H1 (cell line): ENCODE measurements at regions not wholly inside any gene's neighbourhood (a gene's known extent, or its start where the extent isn't known, plus 50 kb on each side); places are given as distances from the start of the nearest gene placed in this dataset.

Experiments used
- CTCF ChIA-PET: fragments of 300-600 bp; sonication (Branson Sonifier 250); formaldehyde crosslinking; loops from one replicate; lab custom pipeline; 2021; ENCODE audit not compliant: partially characterized antibody; lab: Charles Lee
- POLR2A ChIA-PET: fragments of 300-600 bp; sonication (Branson Sonifier 250); formaldehyde crosslinking; loops from one replicate; lab custom pipeline; 2021; ENCODE audit warnings: inconsistent platforms; ENCODE audit not compliant: partially characterized antibody; lab: Charles Lee
- DNase-seq, 2 experiments: peaks; one replicate each; pipeline versions ENCODE4 v3.0.0 to v3.0.0-alpha.2; 2010 to 2022; ENCODE audit warnings: low spot score in 2 of 2, low read depth in 1 of 2, mixed read lengths in 1 of 2
- FAIRE-seq: peaks from 2 replicates; lab custom pipeline; 2011; peaks lifted over from hg19 to GRCh38; lab: Jason Lieb, UNC
- H2AFZ ChIP-seq: 2 replicates; pipeline ENCODE4 v1.8.1; 2012; ENCODE audit warnings: low read length, inconsistent platforms
- H2AK5ac ChIP-seq: 2 replicates; pipeline ENCODE4 v1.6.1; 2013; ENCODE audit warnings: low read depth, low read length
- H2BK120ac ChIP-seq: replicated peaks from 2 replicates; pipeline ENCODE3; 2013; ENCODE audit warnings: low read depth, low read length, inconsistent platforms
- H2BK12ac ChIP-seq: 2 replicates; pipeline ENCODE4 v1.6.1; 2013; ENCODE audit warnings: low read depth, low read length
- H2BK15ac ChIP-seq: 2 replicates; pipeline ENCODE4 v1.6.1; 2013; ENCODE audit warnings: low read length
- H2BK20ac ChIP-seq: 2 replicates; pipeline ENCODE4 v1.6.1; 2013; ENCODE audit warnings: low read length
- H2BK5ac ChIP-seq: 2 replicates; pipeline ENCODE4 v1.6.1; 2013; ENCODE audit warnings: low read depth, low read length
- H3K14ac ChIP-seq: 2 replicates; pipeline ENCODE4 v1.6.1; 2013; ENCODE audit warnings: inconsistent platforms; ENCODE audit not compliant: insufficient read length
- H3K18ac ChIP-seq: 2 replicates; pipeline ENCODE4 v1.6.1; 2013; ENCODE audit warnings: low read length; ENCODE audit errors: extremely low read depth
- H3K23ac ChIP-seq: 2 replicates; pipeline ENCODE4 v1.6.1; 2013; ENCODE audit warnings: inconsistent platforms; ENCODE audit not compliant: insufficient read length
- H3K23me2 ChIP-seq: 2 replicates; pipeline ENCODE4 v1.6.1; 2013; ENCODE audit warnings: low read depth, low read length
- H3K27ac ChIP-seq: 2 replicates; pipeline ENCODE4 v1.6.1; 2011; ENCODE audit warnings: low read depth, low read length, inconsistent platforms
- H3K27me3 ChIP-seq, 4 experiments: replicated peaks in 1 of 4; 1 replicate in 1 of 4; 2 replicates in 3 of 4; pipeline versions ENCODE4 v1.6.1 to v1.8.1; 2011 to 2013; ENCODE audit warnings: low read length in 3 of 4, mild to moderate bottlenecking in 3 of 4, inconsistent platforms in 2 of 4, mixed read lengths in 2 of 4, moderate library complexity in 1 of 4; ENCODE audit not compliant: control insufficient read depth in 3 of 4, insufficient read depth in 3 of 4; ENCODE audit errors: extremely low read depth in 1 of 4
- H3K36me3 ChIP-seq, 4 experiments: 2 replicates each; pipeline versions ENCODE4 v1.6.1 to v1.8.1; 2011 to 2013; ENCODE audit warnings: mild to moderate bottlenecking in 4 of 4, low read length in 3 of 4, moderate library complexity in 2 of 4, control low read depth in 1 of 4, inconsistent platforms in 1 of 4; ENCODE audit not compliant: insufficient read depth in 4 of 4, control insufficient read depth in 2 of 4
- H3K4ac ChIP-seq: replicated peaks from 2 replicates; pipeline ENCODE3; 2013; ENCODE audit warnings: low read length, low read depth, mixed read lengths, inconsistent platforms; ENCODE audit not compliant: insufficient read length
- H3K4me1 ChIP-seq, 4 experiments: replicated peaks in 1 of 4; 1 replicate in 1 of 4; 2 replicates in 3 of 4; pipeline versions ENCODE4 v1.6.1 to v1.8.1; 2011 to 2013; ENCODE audit warnings: low read length in 3 of 4, inconsistent platforms in 2 of 4, mixed read lengths in 1 of 4; ENCODE audit not compliant: insufficient read depth in 4 of 4, control insufficient read depth in 3 of 4
- H3K4me2 ChIP-seq, 2 experiments: 2 replicates each; pipeline versions ENCODE4 v1.6.1 to v1.8.1; 2011 to 2013; ENCODE audit warnings: low read depth in 2 of 2, low read length in 2 of 2, control low read depth in 1 of 2, inconsistent platforms in 1 of 2, mild to moderate bottlenecking in 1 of 2; ENCODE audit not compliant: insufficient read depth in 1 of 2
- H3K4me3 ChIP-seq, 4 experiments: fragments of 200-600, 300-600 bp in 1 of 4; sonication (generic), shearing (Covaris generic), sonication (Bioruptor Twin) in 1 of 4; 2 replicates each; pipeline versions ENCODE4 v1.5.1 to v1.8.1; 2011 to 2016; ENCODE audit warnings: low read length in 4 of 4, low read depth in 3 of 4, control low read depth in 2 of 4, inconsistent platforms in 2 of 4, mild to moderate bottlenecking in 2 of 4, mixed read lengths in 1 of 4, moderate library complexity in 1 of 4; ENCODE audit not compliant: insufficient read depth in 2 of 4; ENCODE audit errors: extremely low read depth in 1 of 4
- H3K56ac ChIP-seq: replicated peaks from 2 replicates; pipeline ENCODE3; 2013; ENCODE audit warnings: low read depth, mild to moderate bottlenecking, mixed read lengths, low read length, inconsistent platforms; ENCODE audit not compliant: insufficient read length
- H3K79me1 ChIP-seq: 2 replicates; pipeline ENCODE4 v1.6.1; 2013; ENCODE audit warnings: low read depth, low read length, control low read depth
- H3K79me2 ChIP-seq, 2 experiments: 2 replicates each; pipeline versions ENCODE4 v1.6.1 to v1.8.1; 2012 to 2013; ENCODE audit warnings: low read length in 2 of 2, mild to moderate bottlenecking in 2 of 2, inconsistent platforms in 1 of 2; ENCODE audit not compliant: insufficient read depth in 2 of 2, control insufficient read depth in 1 of 2
- H3K9ac ChIP-seq, 4 experiments: replicated peaks in 1 of 4; 1 replicate in 1 of 4; 2 replicates in 3 of 4; pipeline versions ENCODE4 v1.6.1 to v1.8.1; 2011 to 2013; ENCODE audit warnings: low read depth in 3 of 4, low read length in 3 of 4, control low read depth in 2 of 4, mild to moderate bottlenecking in 2 of 4, moderate library complexity in 2 of 4, inconsistent platforms in 1 of 4; ENCODE audit errors: extremely low read depth in 1 of 4
- H3K9me3 ChIP-seq, 2 experiments: 2 replicates each; pipeline versions ENCODE4 v1.6.1 to v1.8.1; 2012 to 2013; ENCODE audit warnings: mild to moderate bottlenecking in 2 of 2, moderate library complexity in 2 of 2, control low read depth in 1 of 2, inconsistent platforms in 1 of 2, low read depth in 1 of 2, low read length in 1 of 2, mixed read lengths in 1 of 2; ENCODE audit not compliant: insufficient read depth in 2 of 2
- H4K20me1 ChIP-seq, 2 experiments: replicated peaks in 1 of 2; 2 replicates each; pipeline versions ENCODE3 to v1.8.1; 2011 to 2013; ENCODE audit warnings: inconsistent platforms in 2 of 2, low read length in 2 of 2, mild to moderate bottlenecking in 1 of 2; ENCODE audit not compliant: insufficient read depth in 2 of 2, control insufficient read depth in 1 of 2
- H4K5ac ChIP-seq: 2 replicates; pipeline ENCODE4 v1.6.1; 2013; ENCODE audit warnings: low read length, low read depth, mixed read lengths, inconsistent platforms; ENCODE audit not compliant: insufficient read length
- H4K8ac ChIP-seq: 2 replicates; pipeline ENCODE4 v1.8.0; 2013; ENCODE audit warnings: mild to moderate bottlenecking, moderate library complexity, low read length, inconsistent platforms; ENCODE audit not compliant: insufficient read depth; ENCODE audit errors: extremely low read depth
- H4K91ac ChIP-seq: replicated peaks from 2 replicates; pipeline ENCODE3; 2013; ENCODE audit warnings: low read length, mixed read lengths, inconsistent platforms; ENCODE audit not compliant: insufficient read length
- HDAC6 ChIP-seq: IDR thresholded peaks from one replicate; pipeline ENCODE4 v1.7.1; 2012; ENCODE audit warnings: low read depth, mild to moderate bottlenecking, inconsistent platforms, low read length, moderate library complexity
- JUND ChIP-seq: IDR thresholded peaks from 2 replicates; pipeline ENCODE4 v1.6.1; 2011; ENCODE audit warnings: mild to moderate bottlenecking, improper control_type of control experiment, low read length
- KDM1A ChIP-seq: fragments of 200-600, 300-600 bp; sonication (generic); IDR thresholded peaks from 2 replicates; pipeline ENCODE4 v1.7.1; 2016; ENCODE audit warnings: mild to moderate bottlenecking, low read length, borderline replicate concordance
- KDM5A ChIP-seq: fragments of 200-600 bp; IDR thresholded peaks from 2 replicates; pipeline ENCODE4 v1.7.1; 2012; ENCODE audit warnings: mild to moderate bottlenecking, low read length, inconsistent platforms, mixed read lengths
- SIX5 ChIP-seq: IDR thresholded peaks from 2 replicates; pipeline ENCODE4 v1.6.1; 2011; ENCODE audit warnings: mild to moderate bottlenecking, low read depth, low read length
- TBP ChIP-seq: IDR thresholded peaks from 2 replicates; pipeline ENCODE4 v1.6.1; 2011; ENCODE audit warnings: low read depth, low read length, improper control_type of control experiment
- TF ChIP-seq, protein P1 (sequence below): IDR thresholded peaks from 2 replicates; pipeline ENCODE4 v1.6.1; 2011; ENCODE audit warnings: low read depth, mild to moderate bottlenecking, low read length; ENCODE audit not compliant: insufficient read depth

DNA sequence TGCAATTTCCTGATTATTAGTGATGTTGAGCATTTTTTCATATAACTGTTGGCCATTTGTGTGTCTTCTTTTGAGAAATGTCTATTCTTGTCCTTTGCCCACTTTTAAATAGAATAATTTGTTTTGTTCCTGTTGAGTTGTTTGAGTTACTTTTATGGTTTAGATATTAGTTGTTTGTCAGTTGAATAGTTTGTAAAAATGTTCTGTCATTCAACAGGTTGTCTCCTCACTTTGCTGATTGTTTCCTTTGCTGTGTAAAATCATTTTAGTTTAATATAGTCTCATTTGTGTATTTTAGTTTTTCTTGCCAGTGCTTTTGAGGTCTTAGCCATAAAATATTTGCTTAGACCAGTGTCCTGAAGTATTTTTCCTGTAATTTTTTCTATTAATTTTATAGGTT lies 181.8 kb upstream of the GLRA2 start:
- no peak overlapping the region for H3K9ac ChIP-seq
- H3K23ac ChIP-seq: no peak overlapping the region
- no peaks in the 10 kb centered on the region for H3K27me3 ChIP-seq
- no peaks in the 10 kb centered on the region for H3K23me2 ChIP-seq
- no peak overlapping the region for H3K4me3 ChIP-seq
- no peak overlapping the region for H2AK5ac ChIP-seq
- H4K5ac ChIP-seq: no peak overlapping the region
- ChIA-PET POLR2A (no interaction called here), CTCF (no interaction called here)
- no peak overlapping the region for H2BK12ac ChIP-seq
- H4K91ac ChIP-seq: no peak overlapping the region
- no peaks in the 10 kb centered on the region for H3K79me2 ChIP-seq
- no peak overlapping the region for H3K18ac ChIP-seq
- no peak for DNase-seq
- H3K27ac ChIP-seq: no peak overlapping the region
- H4K20me1 ChIP-seq: no peaks in the 10 kb centered on the region
- no peak overlapping the region for H2BK5ac ChIP-seq
- H3K4ac ChIP-seq: no peak overlapping the region
- H2BK120ac ChIP-seq: no peak overlapping the region
- no peak overlapping the region for H3K56ac ChIP-seq
- H3K79me1 ChIP-seq: no peaks in the 10 kb centered on the region
- H2AFZ ChIP-seq: no peak overlapping the region
- H3K9me3 ChIP-seq: no peaks in the 10 kb centered on the region
- H3K36me3 ChIP-seq: no peaks in the 10 kb centered on the region
- H4K8ac ChIP-seq: no peak overlapping the region
- H2BK20ac ChIP-seq: no peak overlapping the region
- TF ChIP-seq TBP (no peak), KDM1A (no peak), KDM5A (no peak), SIX5 (no peak), HDAC6 (no peak), JUND (no peak)
- TF ChIP-seq, protein P1, sequence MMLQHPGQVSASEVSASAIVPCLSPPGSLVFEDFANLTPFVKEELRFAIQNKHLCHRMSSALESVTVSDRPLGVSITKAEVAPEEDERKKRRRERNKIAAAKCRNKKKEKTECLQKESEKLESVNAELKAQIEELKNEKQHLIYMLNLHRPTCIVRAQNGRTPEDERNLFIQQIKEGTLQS: no peak
- TF ChIP-seq, all 59 proteins: peak for 0
- FAIRE-seq: peak; percentile 68
- no peak overlapping the region for H3K14ac ChIP-seq
- no peak overlapping the region for H3K4me2 ChIP-seq
- H2BK15ac ChIP-seq: no peak overlapping the region
- H3K4me1 ChIP-seq: peaks cover 0 to 9% (median 4%) of the 10 kb centered on the region in 4 experiments; a peak in 4 of 7 replicates
